ENCODE measurements at regions not wholly inside any gene's neighbourhood (a gene's known extent, or its start where the extent isn't known, plus 50 kb on each side); places are given as distances from the start of the nearest gene placed in this dataset.

DNA sequence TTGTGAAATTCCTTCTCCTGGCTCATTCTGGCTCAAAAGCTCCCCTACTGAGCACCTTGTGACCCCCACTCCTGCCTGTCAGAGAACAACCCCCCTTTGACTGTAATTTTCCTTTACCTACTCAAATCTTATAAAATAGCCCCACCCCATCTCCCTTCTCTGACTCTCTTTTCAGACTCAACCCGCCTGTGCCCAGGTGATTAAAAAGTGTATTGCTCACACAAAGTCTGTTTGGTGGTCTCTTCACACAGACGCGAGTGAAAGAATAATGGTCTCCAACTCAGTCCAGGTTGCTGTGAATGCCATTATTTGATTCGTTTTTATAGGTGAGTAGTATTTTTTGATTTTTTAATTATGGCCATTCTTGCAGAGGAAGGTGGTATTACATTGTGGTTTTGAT is 414.1 kb upstream of the FKBP1C start:
- no peak overlapping the region for H3K4me3 ChIP-seq (replicated peaks in 1 of 3; ENCODE audit: insufficient read depth in 1 of 3, low read depth in 1 of 3, low read length in 3 of 3)
- no peaks in the 10 kb centered on the region for H3K79me2 ChIP-seq (ENCODE audit: control insufficient read depth, insufficient read depth, low read length)
- ChIA-PET POLR2A (no interaction called here), CTCF (no interaction called here)
- no peak for DNase-seq (ENCODE audit: low read depth, low spot score)
- H2AFZ ChIP-seq (ENCODE audit: low read depth, low read length), result no peak overlapping the region
- FAIRE-seq, result no peak
- no peaks in the 10 kb centered on the region for H3K36me3 ChIP-seq (ENCODE audit: control insufficient read depth in 2 of 2, extremely low read depth in 1 of 2, insufficient read depth in 2 of 2, low read length in 2 of 2)
- no peak overlapping the region for H3K27ac ChIP-seq (ENCODE audit: insufficient read depth, low read depth, low read length)
- no peak overlapping the region for H3K9ac ChIP-seq (replicated peaks; ENCODE audit: extremely low read depth, insufficient read depth, low read length)
- TF ChIP-seq, protein P1, sequence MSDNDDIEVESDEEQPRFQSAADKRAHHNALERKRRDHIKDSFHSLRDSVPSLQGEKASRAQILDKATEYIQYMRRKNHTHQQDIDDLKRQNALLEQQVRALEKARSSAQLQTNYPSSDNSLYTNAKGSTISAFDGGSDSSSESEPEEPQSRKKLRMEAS (IDR thresholded peaks at IDR 0.05; ENCODE audit: insufficient read depth, insufficient read length), result no peak
- no peak for TF ChIP-seq GATA2 (IDR thresholded peaks at IDR 0.05; ENCODE audit: insufficient read depth, insufficient read length, low read depth, low read length)
- TF ChIP-seq JUN (IDR thresholded peaks at IDR 0.05; ENCODE audit: borderline replicate concordance, insufficient read depth, insufficient read length, low read depth), result no peak
- no peak for TF ChIP-seq EZH2 (IDR thresholded peaks at IDR 0.05; ENCODE audit: borderline replicate concordance, low read depth, low read length, severe bottlenecking)
- TF ChIP-seq MYC (IDR thresholded peaks at IDR 0.05; ENCODE audit: low read depth, low read length), result no peak
- no peak for TF ChIP-seq POLR2A (IDR thresholded peaks at IDR 0.05; ENCODE audit: low read depth, low read length)
- no peak for TF ChIP-seq POLR2AphosphoS5 (IDR thresholded peaks at IDR 0.05; ENCODE audit: insufficient read depth, low read depth, low read length)
- no peak for TF ChIP-seq FOS (IDR thresholded peaks at IDR 0.05; ENCODE audit: borderline replicate concordance, insufficient read depth, low read length)
- TF ChIP-seq, protein P2, sequence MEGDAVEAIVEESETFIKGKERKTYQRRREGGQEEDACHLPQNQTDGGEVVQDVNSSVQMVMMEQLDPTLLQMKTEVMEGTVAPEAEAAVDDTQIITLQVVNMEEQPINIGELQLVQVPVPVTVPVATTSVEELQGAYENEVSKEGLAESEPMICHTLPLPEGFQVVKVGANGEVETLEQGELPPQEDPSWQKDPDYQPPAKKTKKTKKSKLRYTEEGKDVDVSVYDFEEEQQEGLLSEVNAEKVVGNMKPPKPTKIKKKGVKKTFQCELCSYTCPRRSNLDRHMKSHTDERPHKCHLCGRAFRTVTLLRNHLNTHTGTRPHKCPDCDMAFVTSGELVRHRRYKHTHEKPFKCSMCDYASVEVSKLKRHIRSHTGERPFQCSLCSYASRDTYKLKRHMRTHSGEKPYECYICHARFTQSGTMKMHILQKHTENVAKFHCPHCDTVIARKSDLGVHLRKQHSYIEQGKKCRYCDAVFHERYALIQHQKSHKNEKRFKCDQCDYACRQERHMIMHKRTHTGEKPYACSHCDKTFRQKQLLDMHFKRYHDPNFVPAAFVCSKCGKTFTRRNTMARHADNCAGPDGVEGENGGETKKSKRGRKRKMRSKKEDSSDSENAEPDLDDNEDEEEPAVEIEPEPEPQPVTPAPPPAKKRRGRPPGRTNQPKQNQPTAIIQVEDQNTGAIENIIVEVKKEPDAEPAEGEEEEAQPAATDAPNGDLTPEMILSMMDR (IDR thresholded peaks at IDR 0.05; ENCODE audit: extremely low read depth in 1 of 2, insufficient read depth in 1 of 2, low read depth in 1 of 2, low read length in 2 of 2), result no peak
- H3K4me1 ChIP-seq (ENCODE audit: control insufficient read depth, extremely low read depth, insufficient read depth, low read length), result no peaks in the 10 kb centered on the region
- H3K9me1 ChIP-seq (replicated peaks; ENCODE audit: control insufficient read depth, extremely low read depth, insufficient read depth, low read length), result no peaks in the 10 kb centered on the region
- intact Hi-C loops (cut with micrococcal nuclease) (no loop called here), dilution Hi-C loops (cut with MboI; ENCODE audit: extremely low pct_ligation_motif_present, low sequenced_read_pairs) (no loop called here)
- H3K9me3 ChIP-seq (replicated peaks; ENCODE audit: control insufficient read depth, insufficient read depth, low read length), result no peaks in the 10 kb centered on the region
- BruUV-seq (replicated peaks), result no TSS peak
- H3K27me3 ChIP-seq (ENCODE audit: control insufficient read depth in 2 of 2, insufficient read depth in 2 of 2, low read length in 2 of 2), result no peaks in the 10 kb centered on the region
- H3K4me2 ChIP-seq (ENCODE audit: insufficient read depth, low read length), result no peak overlapping the region
- H4K20me1 ChIP-seq (replicated peaks; ENCODE audit: control insufficient read depth, extremely low read depth, insufficient read depth, low read length), result no peaks in the 10 kb centered on the region
